Activated CD8-positive, alpha-beta memory T cell treated with anti-CD3 and anti-CD28 coated beads, Interleukin-2, amount 50 U/mL, for 24 hours (primary cell): ENCODE measurements at regions not wholly inside any gene's neighbourhood (a gene's known extent, or its start where the extent isn't known, plus 50 kb on each side); places are given as distances from the start of the nearest gene placed in this dataset.
A peak's percentile ranks its signal among the peaks of the same experiment; 100 is the strongest.
"Not testable (repeated sequence)": the region's sequence is repeated elsewhere in the genome, so short reads cannot be mapped to it uniquely, and the experiment has no call there.

Experiments used
- DNase-seq: peaks from one replicate; pipeline ENCODE4 v3.0.0-alpha.2; 2020; ENCODE audit errors: extremely low read depth

- DNase-seq = no peak
Observed at GRCh38 chr4:3879681-3880614, 113.8 kb downstream of the ADRA2C start.

GRCh38 chr4:3880615-3881120 lies 114.5 kb downstream of the ADRA2C start:
- DNase-seq = peak; percentile 13

- not testable (repeated sequence) for DNase-seq
Observed at GRCh38 chr4:3882316-3882885, 116.2 kb downstream of the ADRA2C start.

- not testable (repeated sequence) for DNase-seq
Observed at GRCh38 chr4:3884261-3884660, 118.1 kb downstream of the ADRA2C start.

GRCh38 chr4:3893590-3893989 lies 127.4 kb downstream of the ADRA2C start:
- not testable (repeated sequence) for DNase-seq

GRCh38 chr4:3894086-3894959 lies 128.1 kb downstream of the ADRA2C start:
- not testable (repeated sequence) for DNase-seq

GRCh38 chr4:3896441-3896840 lies 130.3 kb downstream of the ADRA2C start:
- no peak for DNase-seq

- DNase-seq = not testable (repeated sequence)
Observed at GRCh38 chr4:3896871-3897578, 130.8 kb downstream of the ADRA2C start.

- no peak for DNase-seq
Observed at GRCh38 chr4:3898098-3898497, 131.9 kb downstream of the ADRA2C start.

GRCh38 chr4:3898928-3899327 lies 132.7 kb downstream of the ADRA2C start:
- DNase-seq = not testable (repeated sequence)

GRCh38 chr4:3904264-3904955 lies 138.2 kb downstream of the ADRA2C start:
- DNase-seq = not testable (repeated sequence)

- DNase-seq = not testable (repeated sequence)
Observed at GRCh38 chr4:3909616-3910015, 143.4 kb downstream of the ADRA2C start.

- not testable (repeated sequence) for DNase-seq
Observed at GRCh38 chr4:3910161-3910950, 144.2 kb downstream of the ADRA2C start.

GRCh38 chr4:3911252-3911856 lies 145.2 kb downstream of the ADRA2C start:
- no peak for DNase-seq

- DNase-seq = not testable (repeated sequence)
Observed at GRCh38 chr4:3914511-3914910, 148.3 kb downstream of the ADRA2C start.

GRCh38 chr4:3919509-3919908 lies 153.3 kb downstream of the ADRA2C start:
- not testable (repeated sequence) for DNase-seq

- not testable (repeated sequence) for DNase-seq
Observed at GRCh38 chr4:3921902-3922301, 155.7 kb downstream of the ADRA2C start.

- not testable (repeated sequence) for DNase-seq
Observed at GRCh38 chr4:3925841-3926240, 159.7 kb downstream of the ADRA2C start.

- DNase-seq = not testable (repeated sequence)
Observed at GRCh38 chr4:3926271-3926670, 160.1 kb downstream of the ADRA2C start.
